ENCODE measurements at regions not wholly inside any gene's neighbourhood (a gene's known extent, or its start where the extent isn't known, plus 50 kb on each side); places are given as distances from the start of the nearest gene placed in this dataset.

DNA sequence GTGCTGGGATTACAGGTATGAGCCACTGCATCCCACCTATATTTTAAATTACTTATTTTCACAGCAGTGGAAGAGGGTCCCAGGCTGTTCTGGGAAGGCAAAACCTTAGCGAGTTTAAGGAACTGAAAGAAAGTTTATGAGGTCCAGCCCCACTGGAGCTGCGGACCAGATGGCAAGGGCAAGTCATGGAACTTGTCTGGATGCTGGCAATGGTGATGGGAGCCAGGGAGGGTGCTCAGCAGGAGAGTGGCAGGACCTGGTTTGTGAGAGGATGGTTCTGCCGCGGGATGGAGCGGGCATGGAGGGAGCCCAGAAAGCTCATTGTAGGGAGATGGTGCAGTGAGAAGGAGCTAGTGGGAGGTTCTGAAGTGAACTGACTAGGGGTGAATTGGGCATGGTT is 50.6 kb upstream of the SLC45A1 start:
- FAIRE-seq: no peak

DNA sequence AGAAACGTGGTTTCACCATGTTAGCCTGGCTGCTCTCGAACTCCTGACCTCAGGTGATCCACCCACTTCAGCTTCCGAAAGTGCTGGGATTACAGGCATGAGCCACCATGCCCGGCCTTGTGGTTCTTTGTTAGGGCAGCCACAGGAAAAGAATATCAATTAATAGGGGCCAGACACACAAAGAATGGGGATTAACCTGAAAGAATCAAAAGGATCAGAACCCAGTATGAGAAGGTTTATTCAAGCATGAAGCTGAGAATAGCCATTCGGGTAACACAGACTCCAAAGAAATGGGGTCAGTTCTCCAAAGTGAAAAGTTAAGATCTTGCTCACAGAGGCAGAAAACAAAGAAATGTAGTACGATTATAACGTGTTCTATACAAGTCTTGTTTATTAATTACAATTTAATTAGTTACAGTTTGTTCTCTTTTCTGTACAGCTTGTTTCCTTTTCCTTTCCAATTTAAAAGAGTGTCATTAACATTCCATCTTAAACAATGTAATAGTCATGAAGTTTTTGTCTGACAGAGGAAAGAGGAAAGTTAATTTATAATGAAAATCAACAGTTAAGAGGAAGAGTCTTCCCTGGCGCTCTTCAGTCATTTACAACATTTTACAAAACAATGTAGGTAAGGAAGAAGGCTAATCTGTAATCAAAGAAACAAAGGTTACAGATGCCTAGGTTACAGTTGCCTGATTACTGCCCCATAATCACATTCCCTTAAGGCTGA is 51.3 kb upstream of the SLC45A1 start:
- peak; percentile 83 for FAIRE-seq

DNA sequence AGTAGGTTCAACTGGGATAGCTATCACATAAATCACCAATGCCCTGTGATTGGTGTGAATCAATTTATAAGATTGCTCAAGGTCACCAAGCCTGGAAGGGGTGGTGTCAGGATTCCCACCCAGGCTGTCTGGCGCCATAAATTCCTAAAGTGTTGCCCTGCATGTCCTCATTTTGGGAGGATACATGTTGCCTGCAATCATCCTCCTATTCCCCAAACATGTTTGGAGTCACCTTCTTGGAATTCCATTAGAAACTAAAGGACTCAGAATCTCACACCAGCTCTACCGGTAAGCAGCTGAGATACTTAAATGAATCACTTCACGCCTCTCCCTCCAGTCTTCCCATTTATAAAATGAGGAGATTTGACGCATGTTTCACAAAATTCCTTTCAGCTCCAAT is 54.1 kb upstream of the SLC45A1 start:
- FAIRE-seq: no peak

DNA sequence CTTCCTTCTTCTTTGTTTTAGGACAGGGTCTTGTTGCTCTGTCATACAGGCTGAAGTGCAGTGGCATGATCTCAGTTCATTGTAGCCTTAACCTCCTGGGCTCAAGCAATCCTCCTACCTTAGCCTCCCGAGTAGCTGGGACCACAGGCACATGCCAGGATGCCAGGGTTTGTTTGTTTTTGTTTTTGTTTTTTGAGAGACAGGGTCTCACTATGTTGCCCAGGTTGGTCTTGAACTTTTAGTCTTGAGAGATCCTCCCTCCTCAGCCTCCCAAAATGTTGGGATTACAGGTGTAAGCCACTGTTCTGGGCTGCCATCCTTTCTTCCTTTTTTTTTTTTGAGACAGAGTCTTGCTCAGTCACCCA is 56.5 kb upstream of the SLC45A1 start:
- FAIRE-seq: no peak

DNA sequence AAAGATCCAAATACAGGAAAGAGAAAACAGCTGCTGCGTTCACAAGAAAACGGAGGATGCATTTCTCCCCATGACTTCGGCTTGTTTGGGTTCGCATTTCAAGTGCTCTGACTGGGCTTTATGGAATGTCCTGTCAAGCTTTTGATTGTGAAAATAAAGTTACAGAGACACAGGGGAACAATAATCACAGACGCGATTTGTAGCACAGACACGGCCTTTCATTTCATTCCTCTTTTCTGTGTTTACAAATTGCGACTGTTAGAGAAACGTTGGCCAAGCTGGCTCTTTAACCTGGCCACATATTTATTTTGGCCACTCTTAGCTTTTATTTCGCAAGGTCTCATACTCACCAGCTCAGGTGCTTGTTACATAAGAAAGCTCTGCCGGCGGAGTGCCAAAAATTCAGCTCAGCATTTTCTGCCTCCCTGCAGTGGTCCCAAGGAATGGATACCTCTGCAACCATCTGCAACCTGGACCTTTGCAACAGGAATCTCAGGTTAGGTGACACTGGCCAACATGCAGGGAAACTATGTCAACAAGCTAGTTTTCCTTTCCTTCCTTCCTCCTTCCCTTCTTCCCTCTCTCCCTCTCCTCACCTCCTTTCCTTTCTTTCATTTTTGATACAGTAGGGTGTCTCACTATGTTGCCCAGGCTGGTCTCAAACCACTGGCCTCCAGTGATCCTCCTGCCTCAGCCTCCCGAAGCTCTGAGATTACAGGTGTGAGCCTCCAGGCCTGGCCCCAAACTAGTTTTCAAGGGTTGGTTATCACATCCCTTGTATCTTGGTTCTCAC is 58.2 kb upstream of the SLC45A1 start:
- FAIRE-seq: no peak

DNA sequence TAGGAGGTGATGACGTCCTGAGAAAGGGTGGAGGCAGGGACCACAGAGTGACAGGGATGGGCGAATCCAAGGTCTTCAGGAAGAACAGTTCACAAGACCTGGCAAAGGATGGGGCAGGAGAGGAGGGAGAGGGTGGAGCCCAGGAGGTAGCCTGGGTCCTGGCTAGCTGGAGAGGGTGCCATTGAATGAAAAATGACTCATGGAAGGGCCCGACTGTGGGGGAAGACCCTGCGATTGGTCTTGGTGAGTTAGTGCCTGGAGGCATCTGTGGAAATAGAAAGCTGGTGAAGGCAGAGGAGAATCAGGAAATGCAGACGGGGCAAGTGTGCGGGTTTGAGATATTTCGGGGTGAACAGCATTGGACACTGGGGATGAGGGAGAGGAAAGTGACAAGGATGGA is 60.3 kb upstream of the SLC45A1 start:
- FAIRE-seq: no peak

DNA sequence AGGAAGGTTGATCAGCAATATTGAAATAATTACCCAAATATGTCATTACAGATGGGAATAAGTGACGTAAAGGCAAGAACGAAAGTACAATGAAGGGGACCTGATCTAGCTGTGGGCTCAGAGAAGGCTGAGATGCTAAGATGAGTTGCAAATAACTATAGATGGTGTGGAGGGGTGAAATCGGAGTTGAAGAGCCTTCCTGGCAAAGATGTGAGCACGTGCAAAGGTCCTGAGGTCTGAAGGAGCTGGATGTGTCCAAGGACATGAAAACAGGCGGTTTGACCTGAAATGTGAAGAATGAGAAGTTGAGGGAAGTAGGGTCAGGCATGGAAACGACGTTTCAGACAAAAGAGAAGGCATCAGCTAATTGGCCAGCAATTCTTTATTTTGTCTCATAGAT is 61.6 kb upstream of the SLC45A1 start:
- FAIRE-seq: no peak

DNA sequence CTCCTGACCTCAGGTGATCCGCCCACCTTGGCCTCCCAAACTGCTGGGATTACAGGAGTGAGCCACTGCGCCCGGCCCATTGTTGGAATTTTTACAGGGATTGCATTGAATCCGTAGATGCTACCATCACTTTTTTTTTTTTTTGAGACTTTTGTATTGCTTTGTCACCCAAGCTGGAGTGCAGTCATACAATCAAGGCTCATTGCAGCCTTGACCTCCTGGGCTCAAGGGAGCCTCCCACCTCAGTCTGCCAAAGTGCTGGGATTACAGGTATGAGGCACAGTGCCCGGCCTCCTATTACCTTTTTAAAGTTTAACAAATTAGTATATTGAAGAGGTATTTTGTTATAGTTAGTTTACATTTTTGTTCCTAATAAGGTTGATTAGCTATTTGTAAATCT is 62.2 kb upstream of the SLC45A1 start:
- no peak for FAIRE-seq

DNA sequence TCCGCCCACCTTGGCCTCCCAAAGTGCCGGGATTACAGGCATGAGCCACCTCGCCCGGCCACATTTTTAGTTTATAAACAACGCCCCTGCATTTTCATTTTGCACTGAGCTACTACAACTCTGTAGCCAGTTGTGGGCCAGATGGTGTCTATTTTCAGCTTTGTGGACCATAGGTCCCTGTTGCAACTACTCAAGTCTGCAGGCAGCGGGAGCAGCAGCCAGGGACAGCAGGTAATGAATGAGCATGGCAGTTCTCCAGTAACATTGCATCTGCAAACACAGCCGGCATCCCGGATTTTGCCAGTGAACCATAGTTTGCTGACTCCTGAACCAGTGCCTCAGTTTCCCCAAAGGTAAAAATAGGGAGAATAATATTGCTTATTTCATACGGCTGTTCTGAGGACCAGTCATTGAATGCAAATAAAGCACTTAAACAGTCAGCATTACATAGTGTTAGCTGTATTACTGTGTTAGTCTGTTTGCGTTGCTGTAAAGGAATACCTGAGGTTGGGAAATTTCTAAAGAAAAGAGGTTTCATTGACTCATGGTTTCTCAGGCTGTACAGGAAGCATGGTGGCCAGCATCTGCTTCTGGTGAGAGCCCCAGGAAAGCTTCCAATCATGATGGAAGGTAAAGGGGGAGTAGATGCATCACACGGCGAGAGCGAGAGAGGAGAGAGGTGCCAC is 65.5 kb upstream of the SLC45A1 start:
- peak; percentile 36 for FAIRE-seq

DNA sequence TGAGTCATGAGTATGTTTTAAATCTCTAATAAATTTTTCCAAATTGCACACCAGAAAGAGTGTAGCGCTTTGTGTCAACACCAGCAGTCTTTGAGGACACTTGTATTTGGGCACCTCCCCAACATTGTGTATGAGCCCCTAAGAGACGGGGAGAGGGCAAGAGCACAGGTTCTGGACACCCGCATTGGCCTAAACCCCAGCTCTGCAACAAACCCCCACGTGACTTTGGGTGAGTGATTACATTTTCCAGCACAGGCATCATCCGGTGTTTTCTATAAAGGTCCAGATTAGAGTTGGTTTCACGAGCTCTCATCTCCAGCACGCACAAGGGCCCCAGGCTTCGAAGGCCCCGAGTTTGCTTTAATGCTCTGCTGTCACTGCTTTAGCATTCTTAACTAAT is 66.3 kb upstream of the SLC45A1 start:
- no peak for FAIRE-seq

DNA sequence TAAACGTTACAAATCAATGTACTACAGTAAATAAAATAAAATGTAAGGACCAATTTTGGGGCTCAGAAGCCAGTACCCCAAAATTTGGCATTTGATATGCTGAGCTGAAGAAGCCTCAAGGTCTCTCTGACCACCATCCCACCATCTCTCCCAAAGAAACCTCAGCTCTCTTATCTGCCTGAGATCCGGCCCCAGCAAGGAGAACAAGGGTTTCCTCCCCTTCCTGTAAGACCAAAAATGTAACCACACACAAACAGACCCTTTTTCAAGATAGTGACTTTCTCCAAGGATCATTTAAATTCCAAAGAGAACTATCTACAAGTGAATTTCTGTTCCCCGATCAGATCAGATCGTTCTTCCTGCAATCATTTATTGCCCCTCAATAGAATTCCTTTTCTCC is 68.1 kb upstream of the SLC45A1 start:
- no peak for FAIRE-seq

DNA sequence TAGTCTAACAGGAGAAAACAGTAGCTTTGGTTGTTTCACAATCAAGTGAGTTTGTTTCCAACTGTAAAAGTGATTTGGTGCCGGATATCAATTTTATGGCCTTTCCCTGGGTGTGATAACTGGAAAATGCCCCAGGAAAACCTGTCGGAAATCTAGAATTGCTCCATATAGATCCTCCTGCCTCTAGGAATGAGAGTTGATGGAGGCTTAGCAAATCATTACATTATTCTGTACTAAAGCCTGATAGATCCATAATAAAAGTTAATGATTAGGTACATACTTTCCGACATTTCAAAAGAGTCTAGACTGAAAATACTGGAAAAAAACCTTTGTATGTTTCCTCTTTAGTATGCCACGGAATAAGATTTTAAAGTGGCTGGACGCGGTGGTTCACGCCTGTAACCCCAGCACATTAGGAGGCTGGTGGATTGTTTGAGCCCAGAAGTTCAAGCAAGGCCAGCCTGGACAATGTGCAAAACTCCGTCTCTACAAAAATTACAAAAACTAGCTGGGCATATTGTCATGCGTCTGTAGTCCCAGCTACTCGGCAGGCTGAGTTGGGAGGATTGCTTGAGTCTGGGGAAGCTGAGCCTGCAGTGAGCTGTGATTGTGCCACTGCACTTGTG is 70.0 kb upstream of the SLC45A1 start:
- FAIRE-seq: no peak

DNA sequence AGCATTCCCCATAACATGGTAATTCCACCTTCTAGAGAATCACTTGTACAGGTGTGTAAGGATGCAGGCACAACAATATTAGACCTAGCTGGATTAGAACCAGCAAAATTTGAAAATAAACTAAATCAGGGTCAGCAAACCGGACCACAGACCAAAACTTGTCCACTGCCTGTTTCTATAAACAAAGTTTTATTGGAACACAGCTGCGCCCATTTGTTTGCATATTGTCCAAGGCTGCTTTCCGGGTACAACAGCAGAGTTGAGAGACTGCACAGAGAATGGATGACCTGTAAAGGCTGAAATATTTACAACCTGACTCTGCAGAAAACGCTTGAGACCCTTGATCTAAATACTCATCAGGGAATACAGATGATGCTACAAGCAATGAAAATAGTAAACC is 73.6 kb upstream of the SLC45A1 start:
- FAIRE-seq: no peak

DNA sequence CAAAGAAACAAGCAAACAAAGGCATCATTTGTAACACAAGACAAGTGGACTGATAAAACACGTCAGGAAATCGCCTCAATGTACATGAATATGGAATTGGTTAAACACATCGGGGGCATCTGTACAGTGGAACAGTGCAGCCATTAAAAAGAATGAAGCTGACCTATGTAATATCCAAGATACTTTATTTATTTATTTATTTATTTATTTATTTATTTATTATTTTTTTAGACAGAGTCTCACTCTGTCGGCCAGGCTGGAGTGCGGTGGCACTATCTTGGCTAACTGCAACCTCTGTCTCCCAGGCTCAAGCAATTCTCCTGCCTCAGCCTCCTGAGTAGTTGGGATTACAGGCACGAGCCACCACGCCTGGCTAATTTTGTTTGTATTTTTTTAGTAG is 75.4 kb upstream of the SLC45A1 start:
- FAIRE-seq: no peak

DNA sequence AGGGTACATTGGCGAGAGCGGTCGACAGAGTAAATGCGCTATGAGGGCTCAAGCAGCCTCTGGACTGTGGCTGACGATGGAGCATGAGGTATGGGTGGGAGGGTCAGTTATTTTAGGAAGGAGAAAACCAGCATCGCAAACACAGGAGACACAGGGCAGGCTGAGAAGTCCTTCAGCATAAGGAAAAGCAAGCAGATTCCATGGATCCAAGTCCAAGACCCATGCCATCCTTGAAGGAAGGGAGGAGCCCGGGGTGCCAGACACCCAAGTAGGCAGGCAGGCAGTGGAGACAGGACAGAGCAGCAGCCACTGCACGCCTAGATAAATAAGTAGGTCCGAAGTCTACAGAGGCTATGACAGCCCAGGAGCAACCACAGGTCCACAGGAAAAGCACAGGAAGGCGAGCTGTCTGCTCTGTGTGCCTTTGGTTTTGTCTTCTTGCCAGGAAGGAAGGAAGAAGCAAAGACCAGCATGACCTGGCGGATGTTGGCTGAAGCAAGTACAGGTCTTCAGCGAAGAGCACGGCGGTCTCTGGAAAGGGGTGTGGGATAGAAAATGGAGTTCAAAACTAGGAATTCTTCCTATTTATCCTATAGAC is 76.4 kb upstream of the SLC45A1 start:
- FAIRE-seq: no peak

DNA sequence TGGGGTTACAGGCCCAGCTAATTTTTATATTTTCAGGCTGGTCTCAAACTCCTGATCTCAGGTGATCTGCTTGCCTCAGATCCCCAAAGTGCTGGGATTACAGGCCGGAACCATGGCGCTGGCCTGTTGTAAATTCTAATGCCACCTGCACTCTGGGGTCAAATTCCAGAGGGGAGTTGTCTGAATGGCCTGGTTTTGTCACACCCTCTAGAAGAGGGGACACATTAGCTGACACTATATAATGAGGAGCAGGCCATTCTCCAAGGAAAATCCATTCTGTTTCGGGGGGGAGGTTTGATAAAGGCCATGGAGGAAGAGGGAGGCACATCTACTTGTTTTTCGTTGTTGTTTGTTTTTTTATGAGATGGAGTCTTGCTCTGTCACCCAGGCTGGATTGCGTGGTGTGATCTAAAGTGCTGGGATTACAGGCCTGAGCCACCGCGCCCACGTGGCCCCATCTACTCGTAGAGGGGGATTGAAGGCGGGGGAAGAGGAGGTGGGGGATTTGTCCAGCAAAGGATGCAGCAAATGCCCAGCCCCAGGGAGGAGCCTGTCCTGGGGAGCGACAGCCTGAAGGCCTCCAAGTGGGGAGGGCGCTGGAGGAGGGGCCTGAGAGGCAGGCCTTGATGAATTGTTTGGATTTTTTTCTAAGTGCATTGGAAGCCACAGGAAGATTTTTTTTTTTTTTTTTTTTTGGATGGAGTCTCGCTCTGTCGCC is 78.4 kb upstream of the SLC45A1 start:
- peak; percentile 95 for FAIRE-seq

DNA sequence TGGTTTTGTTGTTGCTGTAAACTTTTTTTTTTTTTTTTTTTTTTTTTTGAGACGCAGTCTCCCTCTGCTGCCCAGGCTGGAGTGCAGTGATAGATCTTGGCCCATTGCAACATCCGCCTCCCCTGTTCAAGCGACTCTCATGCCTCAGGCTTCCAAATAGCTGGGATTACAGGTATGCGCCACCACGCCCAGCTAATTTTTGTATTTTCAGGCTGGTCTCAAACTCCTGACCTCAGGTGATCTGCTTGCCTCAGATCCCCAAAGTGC is 78.9 kb upstream of the SLC45A1 start:
- peak; percentile 84 for FAIRE-seq

DNA sequence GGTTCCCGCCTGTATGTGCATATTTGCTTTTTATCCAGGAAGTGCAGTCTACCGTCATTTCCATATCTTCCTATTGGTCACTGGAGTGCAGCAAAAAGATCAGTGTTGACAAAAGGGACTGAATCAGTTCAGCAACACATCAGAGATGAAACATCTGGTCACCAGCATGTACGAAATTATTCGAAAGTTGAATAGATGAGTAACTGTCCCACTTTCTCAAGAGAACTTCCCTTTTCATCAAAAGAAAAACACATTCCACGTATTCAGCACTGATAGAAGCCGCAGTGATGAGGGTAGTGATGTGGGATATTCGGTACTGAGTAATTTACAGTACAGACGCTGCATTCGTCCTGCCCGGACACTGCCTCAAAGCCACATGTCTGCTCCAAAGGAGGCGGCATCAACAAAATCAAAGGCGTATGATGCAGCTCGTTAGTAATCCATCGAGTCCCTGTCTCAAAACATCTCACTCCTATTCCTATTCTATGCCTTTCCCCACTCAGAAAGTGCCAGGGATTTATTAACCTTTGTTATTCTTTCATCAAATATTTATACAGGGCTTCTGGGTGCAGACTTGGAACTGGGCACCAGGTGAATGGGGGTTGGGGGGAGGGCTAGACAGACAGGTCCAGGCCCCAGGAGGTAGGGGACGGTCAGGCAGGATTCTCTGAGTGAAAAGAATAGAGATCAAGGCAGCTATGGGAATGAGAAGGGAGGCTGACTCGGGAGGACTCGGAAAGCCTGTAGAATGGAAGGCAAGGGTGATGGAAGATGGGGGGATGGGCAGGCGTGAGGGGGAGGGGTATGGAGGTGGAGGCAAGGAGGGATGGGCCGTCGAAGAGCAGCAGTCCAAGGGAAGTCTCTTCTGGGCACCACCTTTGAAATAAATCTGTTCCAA is 79.5 kb upstream of the SLC45A1 start:
- FAIRE-seq: no peak

DNA sequence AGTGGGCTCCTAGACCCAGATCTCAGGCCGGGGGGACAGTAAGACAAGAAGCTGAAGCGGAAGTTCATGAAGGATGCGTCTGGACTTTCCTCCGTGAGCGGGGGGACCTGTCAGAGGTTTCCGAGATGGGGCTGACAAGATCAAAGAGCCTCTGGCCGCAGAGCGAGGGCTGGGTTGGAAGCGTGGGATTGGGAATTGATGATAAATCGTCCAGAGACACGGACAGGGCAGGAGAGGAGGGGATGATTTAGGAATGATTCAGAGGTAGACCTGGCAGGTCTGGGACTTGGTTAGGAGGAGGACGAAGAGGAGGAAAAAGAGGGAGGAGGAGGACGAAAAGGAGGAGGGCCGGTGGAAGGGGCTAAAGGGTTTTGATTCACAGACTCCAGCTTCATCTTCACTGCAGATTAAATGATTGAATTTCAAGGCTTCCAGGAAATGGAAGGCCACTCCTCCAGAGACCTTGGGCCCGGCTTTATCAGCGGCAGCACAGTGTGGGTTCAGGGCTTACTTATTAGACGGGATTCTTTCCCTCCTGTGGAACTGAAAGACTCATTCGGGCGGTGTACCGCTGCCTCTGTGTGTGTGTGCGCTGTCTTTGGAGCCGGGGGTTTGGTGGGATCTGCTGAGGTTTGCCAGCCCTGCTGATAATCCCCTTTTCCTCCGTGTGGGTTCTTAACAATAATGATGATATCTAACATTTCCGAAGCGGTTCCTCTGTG is 85.7 kb upstream of the SLC45A1 start:
- no peak for FAIRE-seq

DNA sequence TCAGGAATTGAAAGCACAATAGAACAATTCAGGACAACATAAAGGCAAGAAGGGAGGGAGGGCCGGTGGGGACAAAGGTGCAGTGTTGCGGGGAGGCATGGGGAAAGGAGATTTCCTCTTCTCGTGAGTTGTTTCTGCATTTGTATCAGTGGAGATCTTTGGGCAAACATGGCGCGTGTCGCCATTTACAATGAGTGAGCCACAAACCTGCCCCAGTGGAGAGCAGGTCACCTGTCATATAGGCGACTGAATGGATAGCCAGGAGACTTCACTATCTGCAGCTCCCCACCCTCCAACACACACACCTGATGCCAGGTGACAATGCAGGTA is 87.7 kb upstream of the SLC45A1 start:
- FAIRE-seq: no peak

DNA sequence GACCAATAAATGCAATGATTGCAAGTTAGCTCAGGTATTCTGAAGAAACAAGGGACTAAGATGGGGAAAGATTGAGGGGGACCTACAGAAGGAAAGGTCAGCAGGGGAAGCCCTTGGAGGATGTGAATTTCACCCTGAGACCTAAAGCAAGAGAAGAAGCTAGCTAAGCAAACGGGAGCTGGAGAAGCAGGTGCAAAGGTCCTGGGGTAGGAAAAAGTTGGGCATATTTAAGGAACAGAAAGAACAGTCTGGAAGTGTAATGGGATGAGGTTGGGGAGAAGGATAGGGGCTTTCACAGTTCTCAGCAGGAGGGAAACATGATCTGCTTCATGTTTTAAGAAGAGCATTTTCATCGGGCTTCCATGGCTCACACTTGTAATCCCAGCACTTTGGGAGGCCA is 89.7 kb upstream of the SLC45A1 start:
- no peak for FAIRE-seq
